ENCODE measurements at regions not wholly inside any gene's neighbourhood (a gene's known extent, or its start where the extent isn't known, plus 50 kb on each side); places are given as distances from the start of the nearest gene placed in this dataset.

GRCh38 chr1:219833214-219833815 lies 95.0 kb downstream of the SLC30A10 start:
- no peak for DNase-seq (ENCODE audit: low read depth)
- TF ChIP-seq, protein P1, sequence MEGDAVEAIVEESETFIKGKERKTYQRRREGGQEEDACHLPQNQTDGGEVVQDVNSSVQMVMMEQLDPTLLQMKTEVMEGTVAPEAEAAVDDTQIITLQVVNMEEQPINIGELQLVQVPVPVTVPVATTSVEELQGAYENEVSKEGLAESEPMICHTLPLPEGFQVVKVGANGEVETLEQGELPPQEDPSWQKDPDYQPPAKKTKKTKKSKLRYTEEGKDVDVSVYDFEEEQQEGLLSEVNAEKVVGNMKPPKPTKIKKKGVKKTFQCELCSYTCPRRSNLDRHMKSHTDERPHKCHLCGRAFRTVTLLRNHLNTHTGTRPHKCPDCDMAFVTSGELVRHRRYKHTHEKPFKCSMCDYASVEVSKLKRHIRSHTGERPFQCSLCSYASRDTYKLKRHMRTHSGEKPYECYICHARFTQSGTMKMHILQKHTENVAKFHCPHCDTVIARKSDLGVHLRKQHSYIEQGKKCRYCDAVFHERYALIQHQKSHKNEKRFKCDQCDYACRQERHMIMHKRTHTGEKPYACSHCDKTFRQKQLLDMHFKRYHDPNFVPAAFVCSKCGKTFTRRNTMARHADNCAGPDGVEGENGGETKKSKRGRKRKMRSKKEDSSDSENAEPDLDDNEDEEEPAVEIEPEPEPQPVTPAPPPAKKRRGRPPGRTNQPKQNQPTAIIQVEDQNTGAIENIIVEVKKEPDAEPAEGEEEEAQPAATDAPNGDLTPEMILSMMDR (IDR thresholded peaks at IDR 0.05; ENCODE audit: insufficient read depth, low read depth, low read length, missing control alignments) = no peak
- no peak overlapping the region for H3K4me3 ChIP-seq (ENCODE audit: low read depth, low read length)

DNA sequence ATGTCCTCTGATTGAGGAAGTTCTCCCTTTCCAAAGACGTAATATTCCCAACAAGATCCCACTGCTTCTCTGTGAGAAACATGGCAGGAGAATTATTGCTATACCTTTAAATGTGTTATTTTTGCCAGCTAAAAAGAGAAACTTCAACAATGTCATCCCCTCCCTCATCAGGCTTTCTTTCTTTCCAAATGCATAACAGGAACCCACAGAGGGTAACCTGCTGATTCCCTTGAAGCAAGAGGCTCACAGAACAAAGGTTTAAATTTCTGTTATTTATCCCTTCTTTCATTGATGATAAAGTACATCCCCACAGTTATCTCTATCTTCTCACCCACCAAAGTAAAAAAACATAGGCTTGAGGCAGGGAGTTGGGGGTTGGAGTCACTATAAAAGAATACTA lies 102.1 kb downstream of the SLC30A10 start:
- H3K4me3 ChIP-seq (ENCODE audit: low read depth, low read length) = no peak overlapping the region
- TF ChIP-seq, protein P1 (IDR thresholded peaks at IDR 0.05; ENCODE audit: insufficient read depth, low read depth, low read length, missing control alignments) = no peak
- no peak for DNase-seq (ENCODE audit: low read depth)

DNA sequence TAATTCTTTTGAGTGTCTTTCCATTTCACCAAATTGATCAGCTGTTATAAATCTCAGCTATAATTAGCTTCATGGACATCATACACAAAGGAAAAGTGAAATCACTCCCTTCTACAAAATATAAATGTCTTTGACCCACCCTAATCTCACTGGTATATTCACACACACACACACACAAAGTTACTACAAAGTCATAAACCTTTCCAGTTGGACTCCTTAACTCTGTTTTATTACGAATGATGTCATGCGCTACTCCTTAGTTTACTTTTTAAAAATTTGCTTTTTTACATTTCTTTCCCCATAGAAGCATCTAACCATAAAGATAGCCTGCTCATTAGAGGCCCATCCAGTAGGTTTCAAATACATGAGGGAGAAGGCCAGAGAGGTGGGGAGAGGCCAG lies 103.0 kb downstream of the SLC30A10 start:
- no peak overlapping the region for H3K4me3 ChIP-seq (ENCODE audit: low read depth, low read length)
- TF ChIP-seq, protein P1 (IDR thresholded peaks at IDR 0.05; ENCODE audit: insufficient read depth, low read depth, low read length, missing control alignments) = no peak
- no peak for DNase-seq (ENCODE audit: low read depth)

- TF ChIP-seq, protein P1 (IDR thresholded peaks at IDR 0.05; ENCODE audit: insufficient read depth, low read depth, low read length, missing control alignments) = no peak
- DNase-seq (ENCODE audit: low read depth) = no peak
These were observed 104.0 kb downstream of the SLC30A10 start for GRCh38 chr1:219824338-219824737.

DNA sequence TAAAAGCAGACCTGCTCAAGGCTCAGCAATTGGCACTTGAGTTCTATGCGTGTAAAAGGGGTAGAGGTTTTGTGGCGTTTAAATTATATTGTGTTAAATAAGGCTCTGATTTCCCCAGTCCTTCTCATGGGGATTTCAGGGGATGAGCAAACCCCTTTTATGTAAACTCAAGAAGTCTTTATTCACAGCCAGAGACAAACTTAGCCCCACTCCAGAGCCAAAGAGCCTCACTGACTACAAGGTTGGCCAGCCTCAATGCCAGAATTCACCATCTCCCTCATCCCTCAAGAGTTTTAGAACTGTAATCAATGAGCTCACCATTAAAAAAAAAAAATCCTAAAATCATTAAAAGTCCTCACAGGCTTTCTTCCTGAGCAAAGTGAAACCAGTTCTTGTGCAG lies 107.8 kb downstream of the SLC30A10 start:
- H3K4me3 ChIP-seq (ENCODE audit: low read depth, low read length) = no peak overlapping the region
- no peak for DNase-seq (ENCODE audit: low read depth)
- TF ChIP-seq, protein P1 (IDR thresholded peaks at IDR 0.05; ENCODE audit: insufficient read depth, low read depth, low read length, missing control alignments) = no peak

More at GRCh38 chr1:219824338-219824737, 104.0 kb downstream of the SLC30A10 start:
- H3K4me3 ChIP-seq (ENCODE audit: low read depth, low read length) = no peak overlapping the region

GRCh38 chr1:219817914-219818313 lies 110.4 kb downstream of the SLC30A10 start:
- TF ChIP-seq, protein P1 (IDR thresholded peaks at IDR 0.05; ENCODE audit: insufficient read depth, low read depth, low read length, missing control alignments) = no peak
- H3K4me3 ChIP-seq (ENCODE audit: low read depth, low read length) = no peak overlapping the region

DNA sequence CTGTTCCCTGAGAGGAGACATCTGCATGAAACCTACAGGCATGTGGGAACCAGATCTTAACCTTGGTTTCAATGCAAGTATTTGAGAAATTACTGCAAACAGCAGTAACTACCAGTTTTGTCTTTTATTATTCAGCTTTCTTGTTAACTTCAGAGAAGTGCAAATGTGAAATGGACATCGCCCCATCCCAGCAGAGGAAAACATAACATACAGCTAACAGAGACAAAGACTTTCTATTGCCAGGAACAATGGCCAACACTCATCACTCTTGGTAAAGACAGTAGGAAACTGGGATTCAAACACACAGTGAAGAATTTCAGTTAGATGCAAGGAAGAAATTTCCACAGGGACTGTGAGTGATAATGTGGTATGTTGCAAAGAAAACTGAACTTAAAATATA lies 115.1 kb downstream of the SLC30A10 start:
- TF ChIP-seq, protein P1 (IDR thresholded peaks at IDR 0.05; ENCODE audit: insufficient read depth, low read depth, low read length, missing control alignments) = no peak
- no peak overlapping the region for H3K4me3 ChIP-seq (ENCODE audit: low read depth, low read length)
- DNase-seq (ENCODE audit: low read depth) = no peak

More at GRCh38 chr1:219817914-219818313, 110.4 kb downstream of the SLC30A10 start:
- DNase-seq (ENCODE audit: low read depth) = no peak
